Osteoblast (primary cell): ENCODE measurements at regions not wholly inside any gene's neighbourhood (a gene's known extent, or its start where the extent isn't known, plus 50 kb on each side); places are given as distances from the start of the nearest gene placed in this dataset.

Source experiments
- DNase-seq: peaks from one replicate; pipeline ENCODE4 v3.0.0; 2011; ENCODE audit warnings: low spot score, mixed read lengths; ENCODE audit not compliant: insufficient read length; ENCODE audit errors: missing footprints
- H2AFZ ChIP-seq: 2 replicates; pipeline ENCODE4 v1.6.0; 2011; ENCODE audit warnings: mild to moderate bottlenecking, low read length
- H3K27ac ChIP-seq: 2 replicates; pipeline ENCODE4 v1.5.1; 2011; ENCODE audit warnings: mild to moderate bottlenecking, low read depth, low read length, moderate library complexity
- H3K27me3 ChIP-seq: 2 replicates; pipeline ENCODE4 v1.6.0; 2012; ENCODE audit warnings: mild to moderate bottlenecking, control low read depth, inconsistent platforms, low read length, moderate library complexity; ENCODE audit not compliant: insufficient read depth
- H3K36me3 ChIP-seq: 2 replicates; pipeline ENCODE4 v1.5.1; 2011; ENCODE audit warnings: mild to moderate bottlenecking, low read length, control low read depth, moderate library complexity; ENCODE audit not compliant: insufficient read depth
- H3K4me1 ChIP-seq: 2 replicates; pipeline ENCODE4 v1.5.1; 2011; ENCODE audit warnings: mild to moderate bottlenecking, low read length, control low read depth, moderate library complexity; ENCODE audit not compliant: insufficient read depth
- H3K4me2 ChIP-seq: 2 replicates; pipeline ENCODE4 v1.6.0; 2011; ENCODE audit warnings: mild to moderate bottlenecking, low read length; ENCODE audit not compliant: insufficient read depth
- H3K4me3 ChIP-seq: fragments of 200-600 bp; sonication (generic); 3 replicates; pipeline ENCODE4 v1.5.1; 2012; ENCODE audit warnings: mild to moderate bottlenecking, low read length, inconsistent platforms; ENCODE audit not compliant: insufficient read depth
- H3K79me2 ChIP-seq: 2 replicates; pipeline ENCODE4 v1.6.0; 2012; ENCODE audit warnings: mild to moderate bottlenecking, low read length, control low read depth, inconsistent platforms; ENCODE audit not compliant: insufficient read depth
- H3K9me3 ChIP-seq: 2 replicates; pipeline ENCODE4 v1.5.1; 2011; ENCODE audit warnings: low read depth, low read length, control low read depth
- H4K20me1 ChIP-seq: 2 replicates; pipeline ENCODE4 v1.6.0; 2012; ENCODE audit warnings: mild to moderate bottlenecking, low read length, control low read depth; ENCODE audit not compliant: insufficient read depth
- TF ChIP-seq, protein P1 (sequence below): IDR thresholded peaks from 2 replicates; pipeline ENCODE4 v1.5.1; 2011; ENCODE audit warnings: mild to moderate bottlenecking, low read depth, low read length, moderate library complexity; ENCODE audit errors: extremely low read depth

DNA sequence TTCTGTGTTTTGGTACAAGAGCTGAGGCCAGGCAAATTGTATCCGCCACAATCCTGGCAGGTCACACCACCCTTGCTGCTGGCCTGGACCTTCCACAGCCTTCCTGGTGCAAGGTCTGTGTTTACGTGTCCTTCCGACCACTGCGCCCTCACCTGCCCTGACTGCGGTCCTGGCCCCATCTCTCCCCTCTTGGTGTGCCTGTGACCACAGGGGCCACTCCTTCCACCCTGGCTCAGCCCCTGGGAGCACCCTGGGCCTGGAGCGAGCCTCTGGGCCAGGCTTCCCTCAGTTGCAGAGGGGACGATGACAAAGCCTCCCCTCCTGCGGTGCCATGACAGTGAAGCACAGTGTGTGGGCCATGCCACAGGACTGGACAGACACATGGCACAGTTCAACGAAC, 104.5 kb downstream of the PLXNA1 start:
- no peak overlapping the region for H3K4me2 ChIP-seq
- H2AFZ ChIP-seq: no peak overlapping the region
- H3K4me1 ChIP-seq: no peaks in the 10 kb centered on the region
- H3K79me2 ChIP-seq: no peaks in the 10 kb centered on the region
- TF ChIP-seq, protein P1, sequence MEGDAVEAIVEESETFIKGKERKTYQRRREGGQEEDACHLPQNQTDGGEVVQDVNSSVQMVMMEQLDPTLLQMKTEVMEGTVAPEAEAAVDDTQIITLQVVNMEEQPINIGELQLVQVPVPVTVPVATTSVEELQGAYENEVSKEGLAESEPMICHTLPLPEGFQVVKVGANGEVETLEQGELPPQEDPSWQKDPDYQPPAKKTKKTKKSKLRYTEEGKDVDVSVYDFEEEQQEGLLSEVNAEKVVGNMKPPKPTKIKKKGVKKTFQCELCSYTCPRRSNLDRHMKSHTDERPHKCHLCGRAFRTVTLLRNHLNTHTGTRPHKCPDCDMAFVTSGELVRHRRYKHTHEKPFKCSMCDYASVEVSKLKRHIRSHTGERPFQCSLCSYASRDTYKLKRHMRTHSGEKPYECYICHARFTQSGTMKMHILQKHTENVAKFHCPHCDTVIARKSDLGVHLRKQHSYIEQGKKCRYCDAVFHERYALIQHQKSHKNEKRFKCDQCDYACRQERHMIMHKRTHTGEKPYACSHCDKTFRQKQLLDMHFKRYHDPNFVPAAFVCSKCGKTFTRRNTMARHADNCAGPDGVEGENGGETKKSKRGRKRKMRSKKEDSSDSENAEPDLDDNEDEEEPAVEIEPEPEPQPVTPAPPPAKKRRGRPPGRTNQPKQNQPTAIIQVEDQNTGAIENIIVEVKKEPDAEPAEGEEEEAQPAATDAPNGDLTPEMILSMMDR: no peak
- no peaks in the 10 kb centered on the region for H4K20me1 ChIP-seq
- H3K36me3 ChIP-seq: no peaks in the 10 kb centered on the region
- no peak overlapping the region for H3K27ac ChIP-seq
- H3K9me3 ChIP-seq: no peaks in the 10 kb centered on the region
- peaks cover 12% of the 10 kb centered on the region for H3K27me3 ChIP-seq
- DNase-seq: no peak
- H3K4me3 ChIP-seq: no peak overlapping the region

GRCh38 chr3:127088511-127089351, 104.2 kb upstream of the PRR23E start:
- Histone ChIP-seq H3K4me1 (no peaks in the 10 kb centered on the region), H4K20me1 (no peaks in the 10 kb centered on the region), H3K27ac (no peak overlapping the region), H3K4me2 (no peak overlapping the region), H3K36me3 (no peaks in the 10 kb centered on the region), H3K4me3 (no peak overlapping the region), H3K79me2 (no peaks in the 10 kb centered on the region), H2AFZ (no peak overlapping the region), H3K27me3 (peaks cover 9% of the 10 kb centered on the region), H3K9me3 (no peaks in the 10 kb centered on the region)
- no peak for DNase-seq
- TF ChIP-seq, protein P1: no peak

GRCh38 chr3:127089486-127090145, 103.3 kb upstream of the PRR23E start:
- peak; percentile 73 for DNase-seq
- TF ChIP-seq, protein P1: no peak

More at GRCh38 chr3:127089486-127090145, 103.3 kb upstream of the PRR23E start:
- no peaks in the 10 kb centered on the region for H3K4me1 ChIP-seq
- no peak overlapping the region for H2AFZ ChIP-seq
- H3K79me2 ChIP-seq: no peaks in the 10 kb centered on the region
- H3K4me3 ChIP-seq: no peak overlapping the region
- no peak overlapping the region for H3K27ac ChIP-seq
- H3K9me3 ChIP-seq: no peaks in the 10 kb centered on the region
- H3K27me3 ChIP-seq: peaks cover 7% of the 10 kb centered on the region
- H4K20me1 ChIP-seq: no peaks in the 10 kb centered on the region
- H3K36me3 ChIP-seq: no peaks in the 10 kb centered on the region
- H3K4me2 ChIP-seq: no peak overlapping the region
